GM12878 (cell line): ENCODE measurements at regions not wholly inside any gene's neighbourhood (a gene's known extent, or its start where the extent isn't known, plus 50 kb on each side); places are given as distances from the start of the nearest gene placed in this dataset.

Experiments used
- ATAC-seq: fragments of 200-7000 bp; cut with Tn5 transposase; 3 replicates; pipeline ENCODE4 v1.9.1; 2020; ENCODE audit warnings: mild to moderate bottlenecking, moderate library complexity
- BruUV-seq: library from RNA; stranded (reverse); fragments of 400-500 nt; replicated peaks from 2 replicates; lab custom pipeline; 2021; lab: Mats Ljungman, UMichigan
- CTCF ChIA-PET: fragments of 300-600 bp; sonication (Branson Sonifier 250); formaldehyde crosslinking; extraction: SDS; loops from one replicate; lab custom pipeline; 2021; ENCODE audit warnings: inconsistent platforms; lab: Yijun Ruan, JAX
- POLR2A ChIA-PET: fragments of 350-600 bp; formaldehyde crosslinking; extraction: SDS; loops from one replicate; lab custom pipeline; 2021; ENCODE audit warnings: inconsistent platforms; lab: Charles Lee
- RAD21 ChIA-PET: fragments of 300-600 bp; sonication (Branson Sonifier 250); formaldehyde crosslinking; loops from one replicate; lab custom pipeline; 2023; ENCODE audit warnings: antibody characterized with exemption; ENCODE audit not compliant: unreplicated experiment; lab: Charles Lee
- SMC1A ChIA-PET: fragments of 300-600 bp; sonication (Branson Sonifier 250); formaldehyde crosslinking; loops from one replicate; lab custom pipeline; 2023; ENCODE audit not compliant: unreplicated experiment, uncharacterized antibody; lab: Charles Lee
- DNase-seq: peaks from one replicate; pipeline ENCODE4 v3.0.0-alpha.2; 2011; ENCODE audit warnings: low read depth, low spot score
- FAIRE-seq: peaks from 3 replicates; lab custom pipeline; 2011; peaks lifted over from hg19 to GRCh38; lab: Jason Lieb, UNC
- H2AFZ ChIP-seq: 2 replicates; pipeline ENCODE4 v1.6.0; 2011; ENCODE audit warnings: low read depth, low read length, control low read depth; ENCODE audit not compliant: control insufficient read depth
- H3K27ac ChIP-seq: 2 replicates; pipeline ENCODE4 v1.5.1; 2011; ENCODE audit warnings: control low read depth; ENCODE audit not compliant: control insufficient read depth, insufficient read depth
- H3K27me3 ChIP-seq, 2 experiments: replicated peaks in 1 of 2; 2 replicates each; pipeline versions ENCODE4 v1.6.0 to v1.6.1; 2011; ENCODE audit warnings: low read length in 1 of 2; ENCODE audit not compliant: control insufficient read depth in 2 of 2, insufficient read depth in 2 of 2
- H3K36me3 ChIP-seq, 2 experiments: 2 replicates each; pipeline ENCODE4 v1.5.1; 2011; ENCODE audit warnings: low read length in 1 of 2; ENCODE audit not compliant: control insufficient read depth in 2 of 2, insufficient read depth in 2 of 2
- H3K4me1 ChIP-seq: 2 replicates; pipeline ENCODE4 v1.6.1; 2011; ENCODE audit warnings: mild to moderate bottlenecking, low read length, moderate library complexity, mixed read lengths; ENCODE audit not compliant: control insufficient read depth, insufficient read depth
- H3K4me2 ChIP-seq: 2 replicates; pipeline ENCODE4 v1.6.0; 2011; ENCODE audit warnings: control low read depth; ENCODE audit not compliant: control insufficient read depth, insufficient read depth
- H3K4me3 ChIP-seq: fragments of 200-600 bp; sonication (generic); 2 replicates; pipeline ENCODE4 v1.5.1; 2016
- H3K79me2 ChIP-seq: 2 replicates; pipeline ENCODE4 v1.6.0; 2011; ENCODE audit warnings: low read length; ENCODE audit not compliant: control insufficient read depth, insufficient read depth
- H3K9ac ChIP-seq: 2 replicates; pipeline ENCODE4 v1.8.0; 2011; ENCODE audit warnings: low read length, control low read depth, mixed read lengths; ENCODE audit not compliant: control insufficient read depth, insufficient read depth
- H3K9me3 ChIP-seq: replicated peaks from 3 replicates; pipeline ENCODE4 v1.5.1; 2011; ENCODE audit warnings: mild to moderate bottlenecking, low read length; ENCODE audit not compliant: control insufficient read depth, insufficient read depth
- H4K20me1 ChIP-seq: 2 replicates; pipeline ENCODE4 v1.6.0; 2011; ENCODE audit not compliant: control insufficient read depth, insufficient read depth
- DPF2 ChIP-seq: fragments of 450-650 bp; IDR thresholded peaks from 2 replicates; pipeline ENCODE4 v1.6.1; 2017; ENCODE audit warnings: mild to moderate bottlenecking
- HDGF ChIP-seq: fragments of 450-650 bp; IDR thresholded peaks from 2 replicates; pipeline ENCODE4 v1.6.1; 2016; ENCODE audit warnings: antibody characterized with exemption
- KAT2A ChIP-seq: conservative IDR thresholded peaks from 2 replicates; pipeline ENCODE4 v1.6.1; 2011; ENCODE audit warnings: low read depth, low read length; ENCODE audit not compliant: control insufficient read depth
- MYB ChIP-seq: fragments of 150-350 bp; IDR thresholded peaks from 2 replicates; pipeline ENCODE4 v1.6.1; 2014; ENCODE audit warnings: mild to moderate bottlenecking, low read depth, low read length, borderline replicate concordance
- PML ChIP-seq: IDR thresholded peaks from 2 replicates; pipeline ENCODE4 v1.6.1; 2012; ENCODE audit warnings: low read length, inconsistent platforms
- RBBP5 ChIP-seq: fragments of 200-600 bp; sonication (generic); conservative IDR thresholded peaks from 2 replicates; pipeline ENCODE4 v1.6.1; 2016
- RELA ChIP-seq: fragments of 450-650 bp; IDR thresholded peaks from 2 replicates; pipeline ENCODE4 v1.8.0; 2014; ENCODE audit warnings: borderline replicate concordance; ENCODE audit not compliant: partially characterized antibody
- RUNX3 ChIP-seq: IDR thresholded peaks from 2 replicates; pipeline ENCODE4 v1.6.1; 2012; ENCODE audit warnings: low read length, inconsistent platforms
- ZSCAN29 ChIP-seq: fragments of 450-650 bp; IDR thresholded peaks from 2 replicates; pipeline ENCODE4 v1.6.1; 2017; ENCODE audit warnings: mild to moderate bottlenecking, moderate library complexity
- WGBS: methylation state at CpG from one replicate; pipeline ENCODE4 v1.1.6; 2016; ENCODE audit warnings: low lambda C conversion rate; ENCODE audit not compliant: insufficient replicate concordance, insufficient coverage; ENCODE audit errors: missing lambda C conversion rate; 5-methylcytosine and 5-hydroxymethylcytosine counted together
- in situ Hi-C: fragments of 300-500 bp; cut with MboI; formaldehyde crosslinking; loops from 9 replicates; pipeline ENCODE4 v1.14.3; 2018; ENCODE audit warnings: mixed read lengths
- intact Hi-C: fragments of 100-400 bp; cut with micrococcal nuclease; formaldehyde crosslinking; loops from one replicate; pipeline ENCODE4 v1.14.2; 2022; ENCODE audit not compliant: unreplicated experiment
- TF ChIP-seq, protein P1 (sequence below): fragments of 450-650 bp; IDR thresholded peaks from 2 replicates; pipeline ENCODE4 v1.6.1; 2017; ENCODE audit warnings: mild to moderate bottlenecking
- TF ChIP-seq, protein P2 (sequence below): fragments of 450-650 bp; formaldehyde crosslinking; IDR thresholded peaks from 2 replicates; pipeline ENCODE4 v1.4.0; 2022; ENCODE audit warnings: mild to moderate bottlenecking, moderate library complexity

DNA sequence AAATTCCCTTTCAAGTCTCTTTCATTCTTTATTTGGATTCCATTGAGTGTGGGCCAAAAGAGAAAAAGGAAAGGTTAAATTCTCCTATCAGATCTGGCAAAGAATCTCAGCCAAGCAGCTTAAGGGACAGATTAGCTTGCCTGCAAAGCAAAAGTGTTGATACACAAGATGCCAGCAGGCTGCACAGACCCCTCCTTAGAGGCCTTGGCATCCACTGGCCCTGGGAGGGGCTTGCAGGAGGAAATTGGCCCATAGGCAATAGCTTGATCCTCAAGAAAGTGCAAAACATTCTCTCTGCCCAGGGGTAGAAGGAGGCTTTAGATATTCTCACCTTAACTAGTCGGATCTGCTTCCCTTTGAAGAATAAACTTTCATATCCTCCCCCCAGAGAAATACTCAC lies 300.4 kb upstream of the CPEB2 start:
- no peak for DNase-seq
- in situ Hi-C loops (no loop called here), intact Hi-C loops (no loop called here)
- no peaks in the 10 kb centered on the region for H3K4me1 ChIP-seq
- H3K9ac ChIP-seq: no peak overlapping the region
- BruUV-seq: no TSS peak
- H2AFZ ChIP-seq: no peak overlapping the region
- ChIA-PET SMC1A (interaction anchor here (1.7 kb wide), 1 partner anchor 8 kb away, joined by 8 read pairs; no protein-coding TSS in a partner anchor), RAD21 (no interaction called here), CTCF (no interaction called here), POLR2A (no interaction called here)
- H3K36me3 ChIP-seq: no peaks in the 10 kb centered on the region
- H3K9me3 ChIP-seq: no peaks in the 10 kb centered on the region
- no peak overlapping the region for H3K4me3 ChIP-seq
- ATAC-seq: no peak
- H3K79me2 ChIP-seq: no peaks in the 10 kb centered on the region
- H3K27ac ChIP-seq: no peak overlapping the region
- TF ChIP-seq, protein P1, sequence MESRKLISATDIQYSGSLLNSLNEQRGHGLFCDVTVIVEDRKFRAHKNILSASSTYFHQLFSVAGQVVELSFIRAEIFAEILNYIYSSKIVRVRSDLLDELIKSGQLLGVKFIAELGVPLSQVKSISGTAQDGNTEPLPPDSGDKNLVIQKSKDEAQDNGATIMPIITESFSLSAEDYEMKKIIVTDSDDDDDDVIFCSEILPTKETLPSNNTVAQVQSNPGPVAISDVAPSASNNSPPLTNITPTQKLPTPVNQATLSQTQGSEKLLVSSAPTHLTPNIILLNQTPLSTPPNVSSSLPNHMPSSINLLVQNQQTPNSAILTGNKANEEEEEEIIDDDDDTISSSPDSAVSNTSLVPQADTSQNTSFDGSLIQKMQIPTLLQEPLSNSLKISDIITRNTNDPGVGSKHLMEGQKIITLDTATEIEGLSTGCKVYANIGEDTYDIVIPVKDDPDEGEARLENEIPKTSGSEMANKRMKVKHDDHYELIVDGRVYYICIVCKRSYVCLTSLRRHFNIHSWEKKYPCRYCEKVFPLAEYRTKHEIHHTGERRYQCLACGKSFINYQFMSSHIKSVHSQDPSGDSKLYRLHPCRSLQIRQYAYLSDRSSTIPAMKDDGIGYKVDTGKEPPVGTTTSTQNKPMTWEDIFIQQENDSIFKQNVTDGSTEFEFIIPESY: no peak
- no peak for TF ChIP-seq KAT2A
- TF ChIP-seq RBBP5: no peak
- no peak for TF ChIP-seq RELA
- TF ChIP-seq, protein P2, sequence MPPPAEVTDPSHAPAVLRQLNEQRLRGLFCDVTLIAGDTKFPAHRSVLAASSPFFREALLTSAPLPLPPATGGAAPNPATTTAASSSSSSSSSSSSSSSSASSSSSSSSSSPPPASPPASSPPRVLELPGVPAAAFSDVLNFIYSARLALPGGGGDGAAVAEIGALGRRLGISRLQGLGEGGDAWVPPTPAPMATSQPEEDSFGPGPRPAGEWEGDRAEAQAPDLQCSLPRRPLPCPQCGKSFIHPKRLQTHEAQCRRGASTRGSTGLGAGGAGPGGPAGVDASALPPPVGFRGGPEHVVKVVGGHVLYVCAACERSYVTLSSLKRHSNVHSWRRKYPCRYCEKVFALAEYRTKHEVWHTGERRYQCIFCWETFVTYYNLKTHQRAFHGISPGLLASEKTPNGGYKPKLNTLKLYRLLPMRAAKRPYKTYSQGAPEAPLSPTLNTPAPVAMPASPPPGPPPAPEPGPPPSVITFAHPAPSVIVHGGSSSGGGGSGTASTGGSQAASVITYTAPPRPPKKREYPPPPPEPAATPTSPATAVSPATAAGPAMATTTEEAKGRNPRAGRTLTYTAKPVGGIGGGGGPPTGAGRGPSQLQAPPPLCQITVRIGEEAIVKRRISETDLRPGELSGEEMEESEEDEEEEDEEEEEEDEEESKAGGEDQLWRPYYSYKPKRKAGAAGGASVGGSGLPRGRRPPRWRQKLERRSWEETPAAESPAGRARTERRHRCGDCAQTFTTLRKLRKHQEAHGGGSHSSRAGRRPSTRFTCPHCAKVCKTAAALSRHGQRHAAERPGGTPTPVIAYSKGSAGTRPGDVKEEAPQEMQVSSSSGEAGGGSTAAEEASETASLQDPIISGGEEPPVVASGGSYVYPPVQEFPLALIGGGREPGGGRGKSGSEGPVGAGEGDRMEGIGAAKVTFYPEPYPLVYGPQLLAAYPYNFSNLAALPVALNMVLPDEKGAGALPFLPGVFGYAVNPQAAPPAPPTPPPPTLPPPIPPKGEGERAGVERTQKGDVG (CRISPR knock-in tag): no peak
- TF ChIP-seq PML: no peak
- no peak for TF ChIP-seq RUNX3
- no peak for TF ChIP-seq DPF2
- no peak for TF ChIP-seq ZSCAN29
- TF ChIP-seq HDGF: no peak
- no peak for TF ChIP-seq MYB
- FAIRE-seq: no peak
- H3K27me3 ChIP-seq: no peaks in the 10 kb centered on the region
- no peak overlapping the region for H3K4me2 ChIP-seq
- 0% methylated on average over 1 of the region's 1 CpG for WGBS
- no peaks in the 10 kb centered on the region for H4K20me1 ChIP-seq
